Loucy (cell line): ENCODE measurements at regions not wholly inside any gene's neighbourhood (a gene's known extent, or its start where the extent isn't known, plus 50 kb on each side); places are given as distances from the start of the nearest gene placed in this dataset.

Experiments
- CTCF ChIP-seq: fragments of 200-600 bp; sonication (generic); conservative IDR thresholded peaks from 2 replicates; pipeline ENCODE4 v1.5.1; 2014; ENCODE audit warnings: mild to moderate bottlenecking, antibody characterized with exemption, low read length
- EZH2phosphoT487 ChIP-seq: fragments of 200-600 bp; IDR thresholded peaks from 2 replicates; pipeline ENCODE4 v1.6.1; 2018; ENCODE audit warnings: antibody characterized with exemption, mild to moderate bottlenecking, moderate library complexity, borderline replicate concordance

GRCh38 chr4:102451266-102451665 is 49.9 kb upstream of the NFKB1 start:
- TF ChIP-seq CTCF (no peak), EZH2phosphoT487 (no peak)
